ENCODE measurements at regions not wholly inside any gene's neighbourhood (a gene's known extent, or its start where the extent isn't known, plus 50 kb on each side); places are given as distances from the start of the nearest gene placed in this dataset.

GRCh38 chr4:125734504-125734903 is 419.7 kb downstream of the FAT4 start:
- TF ChIP-seq, protein P1, sequence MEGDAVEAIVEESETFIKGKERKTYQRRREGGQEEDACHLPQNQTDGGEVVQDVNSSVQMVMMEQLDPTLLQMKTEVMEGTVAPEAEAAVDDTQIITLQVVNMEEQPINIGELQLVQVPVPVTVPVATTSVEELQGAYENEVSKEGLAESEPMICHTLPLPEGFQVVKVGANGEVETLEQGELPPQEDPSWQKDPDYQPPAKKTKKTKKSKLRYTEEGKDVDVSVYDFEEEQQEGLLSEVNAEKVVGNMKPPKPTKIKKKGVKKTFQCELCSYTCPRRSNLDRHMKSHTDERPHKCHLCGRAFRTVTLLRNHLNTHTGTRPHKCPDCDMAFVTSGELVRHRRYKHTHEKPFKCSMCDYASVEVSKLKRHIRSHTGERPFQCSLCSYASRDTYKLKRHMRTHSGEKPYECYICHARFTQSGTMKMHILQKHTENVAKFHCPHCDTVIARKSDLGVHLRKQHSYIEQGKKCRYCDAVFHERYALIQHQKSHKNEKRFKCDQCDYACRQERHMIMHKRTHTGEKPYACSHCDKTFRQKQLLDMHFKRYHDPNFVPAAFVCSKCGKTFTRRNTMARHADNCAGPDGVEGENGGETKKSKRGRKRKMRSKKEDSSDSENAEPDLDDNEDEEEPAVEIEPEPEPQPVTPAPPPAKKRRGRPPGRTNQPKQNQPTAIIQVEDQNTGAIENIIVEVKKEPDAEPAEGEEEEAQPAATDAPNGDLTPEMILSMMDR (conservative IDR thresholded peaks at IDR 0.05 in 1 of 2, IDR thresholded peaks at IDR 0.05 in 1 of 2; ENCODE audit: low read depth in 1 of 2, low read length in 2 of 2), result no peak
- no peak for TF ChIP-seq EZH2 (IDR thresholded peaks at IDR 0.05; ENCODE audit: low read length, missing control alignments)

Measured in fibroblast of lung (primary cell).